Neural crest cell (in vitro differentiated cells): ENCODE measurements at regions not wholly inside any gene's neighbourhood (a gene's known extent, or its start where the extent isn't known, plus 50 kb on each side); places are given as distances from the start of the nearest gene placed in this dataset.

Experiments used
- DNase-seq: peaks from one replicate; pipeline ENCODE4 v3.0.0; 2021; ENCODE audit warnings: low read depth, mixed read lengths, low spot score
- H3K27ac Mint-ChIP-seq: one replicate; pipeline ENCODE4 v1.8.0; 2021; ENCODE audit warnings: mild to moderate bottlenecking, mixed read lengths; ENCODE audit not compliant: unreplicated experiment
- H3K27me3 Mint-ChIP-seq: 2 replicates; pipeline ENCODE4 v1.8.0; 2021; ENCODE audit warnings: low read depth, mild to moderate bottlenecking, mixed read lengths
- H3K36me3 Mint-ChIP-seq: 2 replicates; pipeline ENCODE4 v1.8.0; 2021; ENCODE audit warnings: low read depth, mild to moderate bottlenecking, mixed read lengths
- H3K4me1 Mint-ChIP-seq: 2 replicates; pipeline ENCODE4 v1.8.0; 2021; ENCODE audit warnings: mixed read lengths
- H3K4me3 Mint-ChIP-seq: one replicate; pipeline ENCODE4 v1.8.0; 2021; ENCODE audit warnings: mild to moderate bottlenecking, mixed read lengths
- H3K9me3 Mint-ChIP-seq: 2 replicates; pipeline ENCODE4 v1.8.0; 2021; ENCODE audit warnings: mixed read lengths
- TF ChIP-seq, protein P1 (sequence below): fragments of 200-600 bp; sonication (generic); conservative IDR thresholded peaks from 2 replicates; pipeline ENCODE4 v1.5.0; 2021; ENCODE audit warnings: antibody characterized with exemption, mild to moderate bottlenecking

DNA sequence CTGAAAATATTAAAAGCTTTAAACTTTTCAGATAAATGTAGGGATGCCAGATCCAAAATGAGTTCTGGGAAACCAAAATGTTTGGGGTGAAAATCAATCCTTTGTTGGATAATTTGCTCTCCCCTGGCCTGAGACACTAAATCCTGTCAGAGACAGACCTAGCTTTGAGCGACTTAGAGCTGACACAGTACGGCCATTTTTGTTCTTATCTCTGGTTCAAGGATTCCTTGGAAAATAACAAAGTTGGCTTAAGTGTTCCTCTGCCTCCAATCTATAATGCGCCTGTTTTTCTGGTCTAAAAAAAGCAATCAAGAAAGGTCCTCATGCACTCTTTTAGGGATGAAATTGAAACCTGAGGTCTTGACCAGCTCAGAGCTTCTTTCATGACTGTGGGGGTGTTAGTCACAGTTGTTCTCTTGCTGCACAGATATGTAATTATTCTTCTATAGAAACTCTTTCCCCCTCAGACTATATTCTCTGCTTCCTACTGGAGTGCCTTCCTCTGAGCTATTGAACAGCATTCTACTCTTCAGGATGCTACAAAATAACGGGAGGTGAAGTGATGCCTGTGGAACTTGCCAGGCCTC lies 52.3 kb upstream of the EGLN3 start:
- H3K4me1 Mint-ChIP-seq, result peaks cover 5% of the 10 kb centered on the region
- DNase-seq, result no peak
- H3K9me3 Mint-ChIP-seq, result no peaks in the 10 kb centered on the region
- H3K27me3 Mint-ChIP-seq, result no peaks in the 10 kb centered on the region
- no peak overlapping the region for H3K4me3 Mint-ChIP-seq
- TF ChIP-seq, protein P1, sequence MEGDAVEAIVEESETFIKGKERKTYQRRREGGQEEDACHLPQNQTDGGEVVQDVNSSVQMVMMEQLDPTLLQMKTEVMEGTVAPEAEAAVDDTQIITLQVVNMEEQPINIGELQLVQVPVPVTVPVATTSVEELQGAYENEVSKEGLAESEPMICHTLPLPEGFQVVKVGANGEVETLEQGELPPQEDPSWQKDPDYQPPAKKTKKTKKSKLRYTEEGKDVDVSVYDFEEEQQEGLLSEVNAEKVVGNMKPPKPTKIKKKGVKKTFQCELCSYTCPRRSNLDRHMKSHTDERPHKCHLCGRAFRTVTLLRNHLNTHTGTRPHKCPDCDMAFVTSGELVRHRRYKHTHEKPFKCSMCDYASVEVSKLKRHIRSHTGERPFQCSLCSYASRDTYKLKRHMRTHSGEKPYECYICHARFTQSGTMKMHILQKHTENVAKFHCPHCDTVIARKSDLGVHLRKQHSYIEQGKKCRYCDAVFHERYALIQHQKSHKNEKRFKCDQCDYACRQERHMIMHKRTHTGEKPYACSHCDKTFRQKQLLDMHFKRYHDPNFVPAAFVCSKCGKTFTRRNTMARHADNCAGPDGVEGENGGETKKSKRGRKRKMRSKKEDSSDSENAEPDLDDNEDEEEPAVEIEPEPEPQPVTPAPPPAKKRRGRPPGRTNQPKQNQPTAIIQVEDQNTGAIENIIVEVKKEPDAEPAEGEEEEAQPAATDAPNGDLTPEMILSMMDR, result no peak
- no peaks in the 10 kb centered on the region for H3K36me3 Mint-ChIP-seq
- H3K27ac Mint-ChIP-seq, result no peak overlapping the region
